Hepatocyte (in vitro differentiated cells): ENCODE measurements at regions not wholly inside any gene's neighbourhood (a gene's known extent, or its start where the extent isn't known, plus 50 kb on each side); places are given as distances from the start of the nearest gene placed in this dataset.

ENCODE experiments used
- DNase-seq: peaks from one replicate; pipeline ENCODE4 v3.0.0-alpha.2; 2016; ENCODE audit warnings: low spot score
- H2AFZ ChIP-seq: fragments of 200-600 bp; sonication (generic); 2 replicates; pipeline ENCODE4 v1.6.0; 2016; ENCODE audit warnings: antibody characterized with exemption, mild to moderate bottlenecking
- H3K27ac ChIP-seq: fragments of 200-600 bp; sonication (generic); 2 replicates; pipeline ENCODE4 v1.5.1; 2016; ENCODE audit warnings: mild to moderate bottlenecking
- H3K27me3 ChIP-seq: fragments of 200-600 bp; sonication (generic); 2 replicates; pipeline ENCODE4 v1.6.1; 2016
- H3K36me3 ChIP-seq: fragments of 200-600 bp; sonication (generic); replicated peaks from 2 replicates; pipeline ENCODE4 v1.5.1; 2016; ENCODE audit warnings: low read depth; ENCODE audit not compliant: insufficient read depth
- H3K4me1 ChIP-seq: fragments of 200-600 bp; sonication (generic); 2 replicates; pipeline ENCODE4 v1.5.1; 2016; ENCODE audit warnings: mild to moderate bottlenecking, moderate library complexity; ENCODE audit not compliant: insufficient read depth
- H3K4me2 ChIP-seq: fragments of 200-600 bp; sonication (generic); 2 replicates; pipeline ENCODE4 v1.6.0; 2016
- H3K4me3 ChIP-seq: fragments of 200-600 bp; sonication (generic); 2 replicates; pipeline ENCODE4 v1.5.1; 2016; ENCODE audit warnings: mild to moderate bottlenecking
- H3K79me2 ChIP-seq: fragments of 200-600 bp; sonication (generic); 2 replicates; pipeline ENCODE4 v1.6.0; 2017; ENCODE audit warnings: mild to moderate bottlenecking
- H3K9me2 ChIP-seq: fragments of 200-600 bp; sonication (generic); replicated peaks from 2 replicates; pipeline ENCODE4 v1.6.0; 2017; ENCODE audit warnings: mild to moderate bottlenecking; ENCODE audit not compliant: insufficient read depth
- H3K9me3 ChIP-seq: fragments of 200-600 bp; sonication (generic); 2 replicates; pipeline ENCODE4 v1.5.1; 2016; ENCODE audit warnings: low read depth, mild to moderate bottlenecking
- H4K20me1 ChIP-seq: fragments of 200-600 bp; sonication (generic); 2 replicates; pipeline ENCODE4 v1.6.0; 2016; ENCODE audit warnings: mild to moderate bottlenecking; ENCODE audit not compliant: insufficient read depth, poor library complexity, severe bottlenecking
- CTCF ChIP-seq: fragments of 200-600 bp; sonication (generic); IDR thresholded peaks from 2 replicates; pipeline ENCODE4 v1.5.1; 2016; ENCODE audit warnings: antibody characterized with exemption, mild to moderate bottlenecking; ENCODE audit not compliant: poor library complexity
- EZH2 ChIP-seq: fragments of 200-600 bp; sonication (generic); IDR thresholded peaks from 2 replicates; pipeline ENCODE4 v1.6.1; 2016; ENCODE audit warnings: antibody characterized with exemption, mild to moderate bottlenecking, borderline replicate concordance
- EZH2phosphoT487 ChIP-seq: fragments of 200-600 bp; sonication (generic); IDR thresholded peaks from one replicate; pipeline ENCODE4 v1.6.1; 2018; ENCODE audit warnings: antibody characterized with exemption, mild to moderate bottlenecking, low read depth, moderate library complexity; ENCODE audit not compliant: unreplicated experiment, severe bottlenecking
- WGBS: methylation state at CpG from one replicate; pipeline ENCODE4 v1.1.6; 2016; ENCODE audit warnings: low lambda C conversion rate; ENCODE audit errors: missing lambda C conversion rate; 5-methylcytosine and 5-hydroxymethylcytosine counted together

- Histone ChIP-seq H3K4me1 (no peaks in the 10 kb centered on the region), H3K79me2 (no peaks in the 10 kb centered on the region), H3K36me3 (no peaks in the 10 kb centered on the region), H2AFZ (no peak overlapping the region), H3K27me3 (no peaks in the 10 kb centered on the region), H3K9me2 (no peaks in the 10 kb centered on the region), H3K27ac (no peak overlapping the region), H3K4me2 (no peak overlapping the region), H3K4me3 (no peak overlapping the region), H3K9me3 (no peaks in the 10 kb centered on the region), H4K20me1 (no peaks in the 10 kb centered on the region)
- WGBS = 65% methylated on average over 1 of the region's 1 CpG
- no peak for DNase-seq
- no peak for TF ChIP-seq EZH2
These were observed 361.9 kb upstream of the CDH6 start for GRCh38 chr5:30831605-30832004.

- WGBS = 67% methylated on average over 3 of the region's 3 CpGs
- no peaks in the 10 kb centered on the region for H4K20me1 ChIP-seq
These were observed 362.4 kb upstream of the CDH6 start for GRCh38 chr5:30831123-30831522.

GRCh38 chr5:30811298-30811697, 382.2 kb upstream of the CDH6 start:
- Histone ChIP-seq H3K9me2 (no peaks in the 10 kb centered on the region), H3K27me3 (no peaks in the 10 kb centered on the region), H3K36me3 (no peaks in the 10 kb centered on the region), H3K9me3 (no peaks in the 10 kb centered on the region), H3K4me1 (no peaks in the 10 kb centered on the region), H4K20me1 (no peaks in the 10 kb centered on the region), H3K27ac (no peak overlapping the region), H3K79me2 (no peaks in the 10 kb centered on the region), H2AFZ (no peak overlapping the region), H3K4me3 (no peak overlapping the region), H3K4me2 (no peak overlapping the region)
- WGBS = 79% methylated on average over 3 of the region's 3 CpGs
- TF ChIP-seq CTCF = no peak
- no peak for DNase-seq

More at GRCh38 chr5:30831123-30831522, 362.4 kb upstream of the CDH6 start:
- Histone ChIP-seq H3K9me2 (no peaks in the 10 kb centered on the region), H3K27me3 (no peaks in the 10 kb centered on the region), H3K4me1 (no peaks in the 10 kb centered on the region), H3K4me2 (no peak overlapping the region), H2AFZ (no peak overlapping the region), H3K9me3 (no peaks in the 10 kb centered on the region), H3K79me2 (no peaks in the 10 kb centered on the region), H3K27ac (no peak overlapping the region), H3K4me3 (no peak overlapping the region), H3K36me3 (no peaks in the 10 kb centered on the region)
- TF ChIP-seq EZH2 (no peak), CTCF (no peak), EZH2phosphoT487 (no peak)
- no peak for DNase-seq

GRCh38 chr5:30809933-30810332, 383.6 kb upstream of the CDH6 start:
- H3K9me3 ChIP-seq = no peaks in the 10 kb centered on the region
- no peaks in the 10 kb centered on the region for H3K9me2 ChIP-seq
- no peaks in the 10 kb centered on the region for H3K4me1 ChIP-seq
- no peak overlapping the region for H3K27ac ChIP-seq
- H3K36me3 ChIP-seq = no peaks in the 10 kb centered on the region
- no peaks in the 10 kb centered on the region for H3K27me3 ChIP-seq
- no peak overlapping the region for H3K4me3 ChIP-seq
- no peaks in the 10 kb centered on the region for H3K79me2 ChIP-seq
- no peak overlapping the region for H3K4me2 ChIP-seq
- 69% methylated on average over 1 of the region's 1 CpG for WGBS
- DNase-seq = no peak
- H2AFZ ChIP-seq = no peak overlapping the region
- no peaks in the 10 kb centered on the region for H4K20me1 ChIP-seq
- no peak for TF ChIP-seq CTCF
- no peak for TF ChIP-seq EZH2phosphoT487
- TF ChIP-seq EZH2 = no peak
